GM12878 (cell line): ENCODE measurements at regions not wholly inside any gene's neighbourhood (a gene's known extent, or its start where the extent isn't known, plus 50 kb on each side); places are given as distances from the start of the nearest gene placed in this dataset.
"Not testable (repeated sequence)": the region's sequence is repeated elsewhere in the genome, so short reads cannot be mapped to it uniquely, and the experiment has no call there.

Source experiments
- ASH2L ChIP-seq: fragments of 300-600, 200-600 bp; sonication (generic); IDR thresholded peaks from 2 replicates; pipeline ENCODE4 v1.6.1; 2017; ENCODE audit warnings: low read depth, mild to moderate bottlenecking, borderline replicate concordance
- BMI1 ChIP-seq: fragments of 450-650 bp; IDR thresholded peaks from 2 replicates; pipeline ENCODE4 v1.6.1; 2016; ENCODE audit warnings: mild to moderate bottlenecking, moderate library complexity, borderline replicate concordance
- FOXM1 ChIP-seq: IDR thresholded peaks from 2 replicates; pipeline ENCODE4 v1.6.1; 2012; ENCODE audit warnings: low read depth, mild to moderate bottlenecking, inconsistent platforms, low read length, moderate library complexity
- HDAC6 ChIP-seq: fragments of 200-600 bp; sonication (generic); IDR thresholded peaks from one replicate; pipeline ENCODE4 v1.8.0; 2017; ENCODE audit warnings: antibody characterized with exemption; ENCODE audit not compliant: unreplicated experiment
- RFX5 ChIP-seq: IDR thresholded peaks from 2 replicates; pipeline ENCODE4 v1.6.1; 2011; ENCODE audit warnings: low read depth, low read length, improper control_type of control experiment
- SP1 ChIP-seq: IDR thresholded peaks from one replicate; pipeline ENCODE4 v1.6.1; 2011; ENCODE audit warnings: low read depth, low read length
- SRF ChIP-seq, 2 experiments: IDR thresholded peaks; 2 replicates each; pipeline ENCODE4 v1.6.1; 2011; ENCODE audit warnings: low read depth in 2 of 2, low read length in 2 of 2, mild to moderate bottlenecking in 1 of 2, moderate library complexity in 1 of 2
- TCF12 ChIP-seq: IDR thresholded peaks from 2 replicates; pipeline ENCODE4 v1.6.1; 2011; ENCODE audit warnings: low read depth, mild to moderate bottlenecking, low read length
- TF ChIP-seq, protein P1 (sequence below): IDR thresholded peaks from 2 replicates; pipeline ENCODE4 v1.6.1; 2012; ENCODE audit warnings: low read depth, low read length, improper control_type of control experiment
- TF ChIP-seq, protein P2 (sequence below), 3 experiments: IDR thresholded peaks in 2 of 3; conservative IDR thresholded peaks in 1 of 3; 2 replicates each; pipeline ENCODE4 v1.5.1; 2011; ENCODE audit warnings: low read depth in 3 of 3, low read length in 3 of 3, mild to moderate bottlenecking in 3 of 3, control low read depth in 2 of 3, moderate library complexity in 2 of 3, inconsistent platforms in 1 of 3, mixed read lengths in 1 of 3; ENCODE audit not compliant: control insufficient read depth in 2 of 3, insufficient read depth in 1 of 3; ENCODE audit errors: extremely low read depth in 1 of 3
- TF ChIP-seq, protein P3 (sequence below): fragments of 450-650 bp; IDR thresholded peaks from 2 replicates; pipeline ENCODE4 v1.6.1; 2014; ENCODE audit warnings: mild to moderate bottlenecking

DNA sequence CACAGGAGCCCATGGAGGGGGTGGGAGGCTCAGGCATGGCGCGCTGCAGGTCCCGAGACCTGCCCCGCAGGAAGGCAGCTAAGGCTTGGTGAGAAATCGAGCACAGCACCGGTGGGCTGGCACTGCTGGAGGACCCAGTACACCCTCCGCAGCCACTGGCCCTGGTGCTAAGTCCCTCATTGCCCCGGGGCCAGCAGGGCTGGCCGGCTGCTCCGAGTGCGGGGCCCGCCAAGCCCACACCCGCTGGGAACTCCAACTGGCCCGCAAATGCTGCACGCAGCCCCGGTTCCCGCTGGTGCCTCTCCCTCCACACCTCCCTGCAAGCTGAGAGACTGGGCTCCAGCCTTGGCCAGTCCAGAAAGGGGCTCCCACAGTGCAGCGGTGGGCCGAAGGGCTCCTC is 349.8 kb downstream of the POM121L12 start:
- not testable (repeated sequence) for TF ChIP-seq TCF12; RFX5; FOXM1; SP1; ASH2L; HDAC6; BMI1; SRF (IDR thresholded peaks at IDR 0.05; ENCODE audit: low read depth in 2 of 2, low read length in 2 of 2)
- TF ChIP-seq, protein P1, sequence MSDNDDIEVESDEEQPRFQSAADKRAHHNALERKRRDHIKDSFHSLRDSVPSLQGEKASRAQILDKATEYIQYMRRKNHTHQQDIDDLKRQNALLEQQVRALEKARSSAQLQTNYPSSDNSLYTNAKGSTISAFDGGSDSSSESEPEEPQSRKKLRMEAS: not testable (repeated sequence)
- TF ChIP-seq, protein P2, sequence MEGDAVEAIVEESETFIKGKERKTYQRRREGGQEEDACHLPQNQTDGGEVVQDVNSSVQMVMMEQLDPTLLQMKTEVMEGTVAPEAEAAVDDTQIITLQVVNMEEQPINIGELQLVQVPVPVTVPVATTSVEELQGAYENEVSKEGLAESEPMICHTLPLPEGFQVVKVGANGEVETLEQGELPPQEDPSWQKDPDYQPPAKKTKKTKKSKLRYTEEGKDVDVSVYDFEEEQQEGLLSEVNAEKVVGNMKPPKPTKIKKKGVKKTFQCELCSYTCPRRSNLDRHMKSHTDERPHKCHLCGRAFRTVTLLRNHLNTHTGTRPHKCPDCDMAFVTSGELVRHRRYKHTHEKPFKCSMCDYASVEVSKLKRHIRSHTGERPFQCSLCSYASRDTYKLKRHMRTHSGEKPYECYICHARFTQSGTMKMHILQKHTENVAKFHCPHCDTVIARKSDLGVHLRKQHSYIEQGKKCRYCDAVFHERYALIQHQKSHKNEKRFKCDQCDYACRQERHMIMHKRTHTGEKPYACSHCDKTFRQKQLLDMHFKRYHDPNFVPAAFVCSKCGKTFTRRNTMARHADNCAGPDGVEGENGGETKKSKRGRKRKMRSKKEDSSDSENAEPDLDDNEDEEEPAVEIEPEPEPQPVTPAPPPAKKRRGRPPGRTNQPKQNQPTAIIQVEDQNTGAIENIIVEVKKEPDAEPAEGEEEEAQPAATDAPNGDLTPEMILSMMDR (IDR thresholded peaks at IDR 0.05 in 2 of 3, conservative IDR thresholded peaks at IDR 0.05 in 1 of 3; ENCODE audit: control insufficient read depth in 2 of 3, extremely low read depth in 1 of 3, insufficient read depth in 1 of 3, low read depth in 3 of 3, low read length in 3 of 3): not testable (repeated sequence)
- TF ChIP-seq, protein P3, sequence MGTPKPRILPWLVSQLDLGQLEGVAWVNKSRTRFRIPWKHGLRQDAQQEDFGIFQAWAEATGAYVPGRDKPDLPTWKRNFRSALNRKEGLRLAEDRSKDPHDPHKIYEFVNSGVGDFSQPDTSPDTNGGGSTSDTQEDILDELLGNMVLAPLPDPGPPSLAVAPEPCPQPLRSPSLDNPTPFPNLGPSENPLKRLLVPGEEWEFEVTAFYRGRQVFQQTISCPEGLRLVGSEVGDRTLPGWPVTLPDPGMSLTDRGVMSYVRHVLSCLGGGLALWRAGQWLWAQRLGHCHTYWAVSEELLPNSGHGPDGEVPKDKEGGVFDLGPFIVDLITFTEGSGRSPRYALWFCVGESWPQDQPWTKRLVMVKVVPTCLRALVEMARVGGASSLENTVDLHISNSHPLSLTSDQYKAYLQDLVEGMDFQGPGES: not testable (repeated sequence)
